ENCODE measurements at regions not wholly inside any gene's neighbourhood (a gene's known extent, or its start where the extent isn't known, plus 50 kb on each side); places are given as distances from the start of the nearest gene placed in this dataset.
A peak's percentile ranks its signal among the peaks of the same experiment; 100 is the strongest.

GRCh38 chr2:217717646-217718045 lies 285.1 kb downstream of the TNS1 start:
- DNase-seq = no peak

DNA sequence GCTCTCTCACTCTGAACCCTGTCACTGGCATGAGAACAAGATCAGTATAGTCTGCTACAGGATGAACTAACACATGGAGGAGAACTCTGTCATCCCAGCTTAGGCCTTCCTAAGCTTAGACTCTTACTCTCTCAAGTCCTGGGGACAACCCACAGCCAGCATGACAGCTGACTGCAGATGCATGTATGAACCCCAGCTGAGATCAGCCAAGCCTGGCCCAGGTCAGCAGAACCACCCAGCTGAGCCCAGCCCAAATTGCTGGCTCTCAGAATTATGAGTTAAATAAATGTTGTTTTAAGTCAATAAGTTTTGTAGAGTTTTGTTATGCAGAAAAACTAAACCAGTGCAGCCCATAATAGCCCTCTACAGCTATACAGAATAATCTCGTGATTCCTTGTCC lies 287.3 kb downstream of the TNS1 start:
- no peak for DNase-seq

GRCh38 chr2:217714287-217714751 lies 288.5 kb downstream of the TNS1 start:
- no peak for DNase-seq

GRCh38 chr2:217713395-217714286 lies 289.2 kb downstream of the TNS1 start:
- DNase-seq = peak; percentile 65

DNA sequence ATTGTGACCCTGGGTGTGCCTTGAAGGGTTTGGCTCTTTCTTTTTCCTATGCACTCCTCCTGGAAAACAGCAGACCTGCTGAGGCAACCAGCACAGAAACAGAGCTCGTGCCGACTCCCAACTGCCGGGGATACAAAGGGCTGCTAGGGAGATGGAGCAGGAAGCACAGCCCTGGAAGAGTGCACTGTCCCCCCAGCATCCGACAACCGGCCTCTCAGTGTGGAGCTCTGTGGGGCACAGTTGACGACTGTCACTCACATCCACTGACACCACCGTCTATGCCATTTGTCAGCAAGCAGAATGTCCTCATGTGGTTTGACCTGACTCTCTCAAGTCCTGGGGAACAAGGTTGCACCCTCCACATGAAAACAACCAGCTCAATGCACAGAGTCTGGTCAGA lies 290.4 kb downstream of the TNS1 start:
- no peak for DNase-seq

GRCh38 chr2:217711188-217711587 lies 291.6 kb downstream of the TNS1 start:
- DNase-seq = no peak

DNA sequence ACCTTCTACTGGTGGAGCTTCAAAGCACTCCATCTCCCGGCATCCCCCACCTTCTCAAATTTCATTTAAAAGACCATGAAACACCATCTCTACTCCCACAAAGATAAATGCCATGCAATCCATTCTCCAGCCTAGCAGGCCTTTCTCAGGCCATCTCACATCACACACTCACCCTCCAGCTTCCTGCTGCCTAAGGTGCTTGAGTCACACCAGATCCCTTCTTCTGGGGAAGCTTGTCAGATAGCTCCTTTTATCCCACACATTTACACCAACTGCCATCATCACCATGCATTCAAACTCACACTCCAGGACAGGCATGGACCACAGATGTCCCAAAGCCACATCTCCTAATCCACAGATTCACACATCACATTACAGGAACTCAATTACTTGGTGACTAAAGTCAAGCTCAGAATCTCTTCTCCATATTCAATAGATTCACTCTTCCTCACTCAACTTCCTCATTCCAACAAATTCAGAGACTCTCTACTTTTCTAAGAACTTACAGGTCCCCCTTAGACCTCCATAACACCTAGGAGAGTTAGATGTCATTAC lies 292.5 kb downstream of the TNS1 start:
- DNase-seq = no peak

- no peak for DNase-seq
These were observed 293.2 kb downstream of the TNS1 start for GRCh38 chr2:217709478-217710210.

GRCh38 chr2:217707131-217707611 lies 295.6 kb downstream of the TNS1 start:
- no peak for DNase-seq

GRCh38 chr2:217706513-217706912 lies 296.3 kb downstream of the TNS1 start:
- DNase-seq = no peak

- no peak for DNase-seq
These were observed 296.7 kb downstream of the TNS1 start for GRCh38 chr2:217706095-217706494.

DNA sequence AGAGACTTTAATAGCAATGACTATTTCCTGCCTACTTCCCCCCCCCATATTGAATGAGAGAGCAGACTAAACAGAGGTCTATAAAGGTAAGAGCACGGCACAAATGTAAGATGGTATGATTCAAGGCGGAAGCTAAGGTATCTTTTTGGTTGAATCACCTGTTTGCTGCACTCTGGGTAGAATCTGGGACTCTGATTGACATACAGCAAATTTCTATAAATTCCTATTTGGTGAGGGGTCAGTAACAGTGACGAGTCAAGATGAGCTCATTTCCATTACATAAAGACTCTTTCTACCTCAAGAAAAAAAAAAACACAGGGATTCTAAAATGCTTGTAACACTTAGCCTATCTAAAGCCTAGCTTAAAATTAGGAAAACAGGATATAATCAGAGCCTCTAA lies 297.3 kb downstream of the TNS1 start:
- DNase-seq = no peak

DNA sequence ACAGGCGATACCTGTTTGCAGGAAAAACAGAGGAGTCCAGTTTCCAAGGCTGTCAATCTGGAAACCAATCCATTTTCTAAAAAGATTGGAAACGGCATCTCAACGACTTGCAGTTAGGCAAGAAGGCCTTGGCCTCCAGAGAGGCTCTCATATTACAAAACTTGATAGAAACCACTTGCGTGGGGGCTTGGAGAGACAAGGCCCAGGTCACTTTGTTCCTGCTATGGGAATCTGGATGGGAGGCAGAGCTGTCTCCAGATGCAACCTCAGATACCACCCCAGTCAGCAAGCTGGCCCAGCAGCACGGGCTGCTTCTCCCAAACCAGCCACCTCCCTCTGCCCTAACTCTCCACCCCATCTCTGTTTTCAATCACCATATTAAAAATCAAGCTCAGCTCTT lies 298.8 kb downstream of the TNS1 start:
- no peak for DNase-seq

GRCh38 chr2:217703102-217703501 lies 299.7 kb downstream of the TNS1 start:
- DNase-seq = no peak

- DNase-seq = no peak
These were observed 301.2 kb downstream of the TNS1 start for GRCh38 chr2:217701622-217702021.

DNA sequence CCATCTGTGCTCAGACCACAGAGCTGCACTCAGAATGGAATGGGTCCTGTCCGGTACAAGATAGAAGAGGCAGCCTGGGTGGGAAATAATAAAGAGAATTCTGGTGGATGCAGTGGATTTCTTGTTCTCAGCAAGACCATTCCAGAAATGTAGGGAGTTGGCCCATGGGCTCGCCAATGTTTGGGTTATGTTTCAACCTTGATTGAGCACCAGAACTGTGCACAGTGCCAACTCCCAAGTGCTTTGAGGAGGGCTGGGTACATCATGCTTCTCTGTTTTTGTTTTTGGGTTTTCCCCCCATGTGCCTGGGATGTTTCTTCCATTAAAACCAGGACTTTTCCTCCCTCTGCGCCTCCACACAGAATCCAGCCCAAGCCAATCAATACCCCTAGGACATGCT lies 304.1 kb downstream of the TNS1 start:
- DNase-seq = no peak

DNA sequence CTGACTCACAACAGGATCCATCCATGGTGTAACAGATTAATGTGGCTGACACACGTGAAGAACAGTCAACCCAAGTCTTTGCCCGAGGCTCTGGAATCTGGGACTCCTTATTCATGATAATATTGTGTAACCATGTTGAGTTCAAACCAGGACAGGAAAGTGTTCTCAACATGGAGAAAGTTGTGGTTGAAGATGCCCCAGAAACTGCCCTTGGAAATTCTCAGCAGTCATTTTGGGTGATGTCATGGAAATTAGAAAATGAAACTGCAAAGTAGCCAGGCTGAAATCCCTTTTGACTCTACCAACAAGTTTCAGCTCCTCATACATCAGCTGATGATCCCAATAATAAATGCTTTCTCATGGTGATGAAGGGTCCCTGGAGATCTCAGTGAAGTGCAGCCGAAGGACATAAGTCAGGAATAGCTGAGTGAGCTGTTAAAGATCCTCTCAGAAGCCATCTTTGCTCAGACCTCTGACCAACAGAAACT lies 307.7 kb downstream of the TNS1 start:
- DNase-seq = no peak

- DNase-seq = no peak
These were observed 308.5 kb downstream of the TNS1 start for GRCh38 chr2:217694291-217694690.

GRCh38 chr2:217693363-217693762 lies 309.4 kb downstream of the TNS1 start:
- no peak for DNase-seq

DNA sequence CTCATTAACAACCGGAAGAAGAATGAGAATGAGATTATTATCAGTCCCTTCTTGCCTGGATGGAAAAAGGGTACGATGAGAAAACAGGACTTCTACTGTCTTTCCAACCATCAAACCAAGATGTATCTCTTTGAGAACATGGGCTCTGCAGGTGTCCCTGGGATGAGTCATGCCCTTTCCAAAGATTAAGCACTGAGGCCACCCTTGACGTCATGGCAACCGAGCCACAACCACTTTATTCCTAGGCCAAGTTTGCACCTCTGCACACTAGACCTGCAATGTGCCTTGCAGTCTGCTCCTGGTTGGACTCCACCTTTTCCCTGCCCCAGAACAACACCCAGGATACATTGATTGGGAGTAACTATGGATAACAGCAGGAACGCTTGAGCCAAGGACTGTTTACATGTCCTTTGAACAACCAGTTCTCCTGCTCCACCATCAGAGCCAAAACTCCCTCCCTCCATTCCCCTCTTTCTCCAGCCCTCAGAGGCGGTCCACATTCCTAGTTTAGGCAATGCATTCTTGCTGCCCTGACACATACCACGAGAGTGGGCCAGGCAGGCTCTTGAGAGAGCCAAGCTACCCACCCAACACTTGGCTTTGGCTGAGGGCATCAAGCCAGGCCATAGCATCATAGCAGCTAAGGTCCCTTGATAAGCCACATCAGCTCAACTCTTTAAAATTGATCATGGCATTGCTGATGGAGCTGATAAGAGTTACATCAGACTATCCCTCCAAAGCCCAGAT lies 310.7 kb downstream of the TNS1 start:
- DNase-seq = no peak

DNA sequence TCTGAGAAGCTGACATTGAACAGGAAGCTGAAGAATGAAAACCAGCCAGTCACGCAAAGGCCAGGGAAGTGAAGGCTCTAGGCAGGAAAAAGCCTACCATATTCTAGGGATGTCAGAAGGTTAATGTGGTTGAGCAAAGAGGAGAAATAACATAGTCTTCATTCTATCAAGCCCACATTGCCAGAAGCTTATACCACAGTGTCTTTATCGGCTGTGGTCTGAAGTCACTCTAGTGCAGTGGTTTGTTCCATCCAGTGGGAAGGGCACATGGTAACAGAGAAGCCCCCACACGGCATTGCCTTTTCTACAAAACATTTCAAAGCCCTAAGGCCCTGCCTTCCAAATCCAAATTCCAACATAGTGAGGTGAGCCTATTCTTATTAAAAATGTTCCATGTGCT lies 311.3 kb downstream of the TNS1 start:
- DNase-seq = no peak

GRCh38 chr2:217689053-217689452 lies 313.7 kb downstream of the TNS1 start:
- DNase-seq = no peak

GRCh38 chr2:217688494-217688893 lies 314.3 kb downstream of the TNS1 start:
- no peak for DNase-seq

All from CD4-positive, alpha-beta T cell treated with Interleukin-10 for 1 hour (primary cell).